22Rv1 (cell line): ENCODE measurements at regions not wholly inside any gene's neighbourhood (a gene's known extent, or its start where the extent isn't known, plus 50 kb on each side); places are given as distances from the start of the nearest gene placed in this dataset.

Source experiments
- ZFX ChIP-seq: fragments of 450-650 bp; IDR thresholded peaks from 2 replicates; pipeline ENCODE4 v1.6.1; 2017; ENCODE audit warnings: antibody characterized with exemption, borderline replicate concordance
- TF ChIP-seq, protein P1 (sequence below): fragments of 450-650 bp; IDR thresholded peaks from 2 replicates; pipeline ENCODE4 v1.5.1; 2017; ENCODE audit warnings: mild to moderate bottlenecking

DNA sequence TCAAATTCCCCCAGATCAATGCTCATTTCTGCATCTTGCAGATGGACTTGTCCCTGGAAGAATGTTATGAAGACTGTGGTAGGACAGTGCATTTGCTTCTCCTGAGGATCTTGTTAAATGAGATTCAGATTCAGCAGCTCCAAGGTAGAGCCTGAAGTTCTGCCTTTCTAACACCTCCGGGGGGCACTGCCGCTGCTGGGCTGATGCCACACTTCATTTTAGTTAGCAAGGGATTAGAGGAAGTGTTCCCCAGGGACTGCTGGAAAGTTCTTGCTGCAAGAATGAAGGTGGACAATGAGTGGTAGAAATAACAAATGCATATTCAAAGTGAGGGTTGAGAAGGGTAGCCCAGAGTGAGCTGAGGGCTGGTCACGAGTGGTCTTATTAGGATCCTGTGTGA lies 434.3 kb upstream of the AKR1E2 start:
- TF ChIP-seq, protein P1, sequence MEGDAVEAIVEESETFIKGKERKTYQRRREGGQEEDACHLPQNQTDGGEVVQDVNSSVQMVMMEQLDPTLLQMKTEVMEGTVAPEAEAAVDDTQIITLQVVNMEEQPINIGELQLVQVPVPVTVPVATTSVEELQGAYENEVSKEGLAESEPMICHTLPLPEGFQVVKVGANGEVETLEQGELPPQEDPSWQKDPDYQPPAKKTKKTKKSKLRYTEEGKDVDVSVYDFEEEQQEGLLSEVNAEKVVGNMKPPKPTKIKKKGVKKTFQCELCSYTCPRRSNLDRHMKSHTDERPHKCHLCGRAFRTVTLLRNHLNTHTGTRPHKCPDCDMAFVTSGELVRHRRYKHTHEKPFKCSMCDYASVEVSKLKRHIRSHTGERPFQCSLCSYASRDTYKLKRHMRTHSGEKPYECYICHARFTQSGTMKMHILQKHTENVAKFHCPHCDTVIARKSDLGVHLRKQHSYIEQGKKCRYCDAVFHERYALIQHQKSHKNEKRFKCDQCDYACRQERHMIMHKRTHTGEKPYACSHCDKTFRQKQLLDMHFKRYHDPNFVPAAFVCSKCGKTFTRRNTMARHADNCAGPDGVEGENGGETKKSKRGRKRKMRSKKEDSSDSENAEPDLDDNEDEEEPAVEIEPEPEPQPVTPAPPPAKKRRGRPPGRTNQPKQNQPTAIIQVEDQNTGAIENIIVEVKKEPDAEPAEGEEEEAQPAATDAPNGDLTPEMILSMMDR: no peak
- TF ChIP-seq ZFX: no peak
